CD14-positive monocyte (primary cell): ENCODE measurements at regions not wholly inside any gene's neighbourhood (a gene's known extent, or its start where the extent isn't known, plus 50 kb on each side); places are given as distances from the start of the nearest gene placed in this dataset.

Experiments
- DNase-seq, 3 donors: peaks; one replicate each; pipeline ENCODE4 v3.0.0-alpha.2; 2011 to 2022
- H2AFZ ChIP-seq: 2 replicates; pipeline ENCODE4 v1.6.0; 2012; ENCODE audit warnings: mild to moderate bottlenecking, low read depth, low read length, inconsistent platforms; ENCODE audit not compliant: insufficient read depth, poor library complexity, severe bottlenecking
- H3K27ac ChIP-seq, 2 donors: 1 replicate in 1 of 2; 2 replicates in 1 of 2; pipeline ENCODE4 v1.5.1; 2012 to 2013; ENCODE audit warnings: low read length in 2 of 2, control low read depth in 1 of 2, inconsistent platforms in 1 of 2, low read depth in 1 of 2, mild to moderate bottlenecking in 1 of 2
- H3K27me3 ChIP-seq, 2 donors: one replicate each; pipeline versions ENCODE4 v1.6.0 to v1.6.1; 2011 to 2013; ENCODE audit warnings: low read length in 2 of 2; ENCODE audit not compliant: control insufficient read depth in 2 of 2, insufficient read depth in 2 of 2
- H3K36me3 ChIP-seq, 2 donors: replicated peaks in 1 of 2; 1 replicate in 1 of 2; 2 replicates in 1 of 2; pipeline versions ENCODE4 v1.5.1 to v1.6.1; 2012 to 2013; ENCODE audit warnings: low read length in 2 of 2, control low read depth in 1 of 2, inconsistent platforms in 1 of 2, mild to moderate bottlenecking in 1 of 2; ENCODE audit not compliant: insufficient read depth in 2 of 2, control insufficient read depth in 1 of 2
- H3K4me1 ChIP-seq, 2 donors: 1 replicate in 1 of 2; 2 replicates in 1 of 2; pipeline versions ENCODE4 v1.5.1 to v1.6.1; 2012 to 2013; ENCODE audit warnings: low read length in 2 of 2, control low read depth in 1 of 2, inconsistent platforms in 1 of 2, mild to moderate bottlenecking in 1 of 2, moderate library complexity in 1 of 2; ENCODE audit not compliant: insufficient read depth in 2 of 2, control insufficient read depth in 1 of 2
- H3K4me2 ChIP-seq: replicated peaks from 2 replicates; pipeline ENCODE3; 2012; ENCODE audit warnings: low read length, moderate library complexity, mild to moderate bottlenecking; ENCODE audit not compliant: poor library complexity, severe bottlenecking; ENCODE audit errors: extremely low read depth
- H3K4me3 ChIP-seq, 3 experiments: fragments of 200-600 bp in 1 of 3; sonication (generic) in 1 of 3; replicated peaks in 1 of 3; 1 replicate in 2 of 3; 2 replicates in 1 of 3; pipeline ENCODE4 v1.5.1; 2011 to 2013; ENCODE audit warnings: low read length in 3 of 3, mild to moderate bottlenecking in 3 of 3, control low read depth in 2 of 3, low read depth in 2 of 3, inconsistent platforms in 1 of 3, moderate library complexity in 1 of 3
- H3K79me2 ChIP-seq: 2 replicates; pipeline ENCODE4 v1.6.0; 2012; ENCODE audit warnings: mild to moderate bottlenecking, control low read depth, inconsistent platforms, low read length, moderate library complexity; ENCODE audit not compliant: insufficient read depth
- H3K9ac ChIP-seq: 2 replicates; pipeline ENCODE4 v1.6.0; 2017; ENCODE audit warnings: low read length, mild to moderate bottlenecking; ENCODE audit not compliant: insufficient read depth, poor library complexity, severe bottlenecking
- H3K9me3 ChIP-seq, 2 donors: replicated peaks in 1 of 2; 1 replicate in 1 of 2; 2 replicates in 1 of 2; pipeline versions ENCODE4 v1.5.1 to v1.6.1; 2012 to 2013; ENCODE audit warnings: low read length in 2 of 2, control low read depth in 1 of 2; ENCODE audit not compliant: control insufficient read depth in 1 of 2, insufficient read depth in 1 of 2
- H4K20me1 ChIP-seq: 2 replicates; pipeline ENCODE4 v1.6.0; 2012; ENCODE audit warnings: mild to moderate bottlenecking, low read length, control low read depth, moderate library complexity; ENCODE audit not compliant: insufficient read depth
- H3K27ac Mint-ChIP-seq, 7 donors: one replicate each; pipeline ENCODE4 v1.8.0; 2020; ENCODE audit warnings: mild to moderate bottlenecking in 7 of 7, mixed read lengths in 7 of 7, moderate library complexity in 6 of 7, inconsistent platforms in 2 of 7
- H3K27me3 Mint-ChIP-seq, 3 donors: one replicate each; pipeline ENCODE4 v1.8.0; 2021 to 2022; ENCODE audit warnings: low read depth in 3 of 3, mild to moderate bottlenecking in 3 of 3, mixed read lengths in 3 of 3, moderate library complexity in 3 of 3, inconsistent platforms in 1 of 3
- H3K36me3 Mint-ChIP-seq, 2 donors: one replicate each; pipeline ENCODE4 v1.8.0; 2020; ENCODE audit warnings: mixed read lengths in 2 of 2, inconsistent platforms in 1 of 2, mild to moderate bottlenecking in 1 of 2
- H3K4me1 Mint-ChIP-seq: one replicate; pipeline ENCODE4 v1.8.0; 2020; ENCODE audit warnings: mild to moderate bottlenecking, mixed read lengths
- H3K4me3 Mint-ChIP-seq, 2 donors: one replicate each; pipeline ENCODE4 v1.8.0; 2020; ENCODE audit warnings: mild to moderate bottlenecking in 2 of 2, mixed read lengths in 2 of 2, moderate library complexity in 1 of 2
- H3K9me3 Mint-ChIP-seq, 7 donors: one replicate each; pipeline ENCODE4 v1.8.0; 2020 to 2022; ENCODE audit warnings: mixed read lengths in 7 of 7, mild to moderate bottlenecking in 6 of 7, moderate library complexity in 6 of 7, inconsistent platforms in 2 of 7
- WGBS: methylation state at CpG from one replicate; pipeline ENCODE4 v1.1.5; 2013; ENCODE audit warnings: missing lambda C conversion rate; ENCODE audit not compliant: insufficient coverage; 5-methylcytosine and 5-hydroxymethylcytosine counted together
- intact Hi-C, 2 donors: fragments of 100-400 bp; cut with micrococcal nuclease; formaldehyde crosslinking; loops; one replicate each; pipeline versions ENCODE4 v1.15.0 to v1.15.1; 2023
- TF ChIP-seq, protein P1 (sequence below): fragments of 200-600 bp; IDR thresholded peaks from one replicate; pipeline ENCODE4 v1.8.0; 2022; ENCODE audit warnings: antibody characterized with exemption, mild to moderate bottlenecking

DNA sequence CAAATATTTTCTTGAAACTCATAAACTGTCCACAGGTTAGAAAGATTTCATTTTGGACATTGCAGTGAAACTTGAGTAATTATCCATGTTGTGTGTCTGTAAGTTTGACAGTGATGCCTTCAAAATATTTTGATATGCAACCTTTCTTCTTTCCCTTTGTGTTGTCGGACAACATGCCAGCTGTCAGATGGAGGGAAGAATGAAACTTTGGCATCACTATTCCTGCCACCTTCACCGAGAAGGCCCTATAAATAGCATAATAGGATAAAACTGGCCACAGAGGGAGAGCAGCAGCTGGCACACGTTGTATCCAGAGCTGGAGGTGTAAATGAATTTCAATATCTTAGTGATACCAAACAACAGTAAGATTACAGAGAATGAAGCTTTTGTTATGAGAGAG is 436.7 kb upstream of the CFAP20DC start:
- H3K27ac Mint-ChIP-seq = no peak overlapping the region

DNA sequence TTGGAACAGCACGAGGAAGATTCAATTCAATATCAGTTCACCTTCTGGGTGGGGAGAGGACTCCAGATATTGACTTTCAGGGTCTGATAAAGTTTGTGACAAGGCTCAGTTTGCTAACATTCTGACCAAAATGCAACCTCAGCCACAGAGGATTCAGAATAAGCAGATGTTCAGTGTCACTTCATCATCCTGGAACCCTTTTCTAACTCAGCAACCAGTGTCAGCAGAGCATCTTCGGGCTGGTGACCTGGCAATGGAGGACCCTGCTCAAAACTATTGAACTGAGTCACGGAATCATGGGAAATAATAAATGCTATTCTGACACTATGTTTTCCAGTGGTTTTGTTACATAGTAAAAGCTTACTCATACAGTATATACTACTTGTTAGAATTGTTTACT is 433.4 kb upstream of the CFAP20DC start:
- H3K36me3 Mint-ChIP-seq = no peaks in the 10 kb centered on the region
- no peak for DNase-seq
- WGBS = no CpG with 5 or more reads among the region's 3 CpGs

More for the DNA sequence above, 436.7 kb upstream of the CFAP20DC start:
- Histone ChIP-seq H3K27me3 (no peaks in the 10 kb centered on the region), H4K20me1 (no peaks in the 10 kb centered on the region), H3K36me3 (no peaks in the 10 kb centered on the region), H3K27ac (no peak overlapping the region), H3K9ac (no peak overlapping the region), H2AFZ (no peak overlapping the region), H3K9me3 (no peaks in the 10 kb centered on the region), H3K79me2 (no peaks in the 10 kb centered on the region), H3K4me3 (no peak overlapping the region), H3K4me1 (peaks cover 7 to 9% of the 10 kb centered on the region in 2 donors), H3K4me2 (no peak overlapping the region)
- Mint-ChIP-seq H3K9me3 (peaks cover 0 to 6% (median 1%) of the 10 kb centered on the region in 7 donors), H3K36me3 (no peaks in the 10 kb centered on the region), H3K4me3 (no peak overlapping the region), H3K4me1 (peaks cover 15% of the 10 kb centered on the region), H3K27me3 (peaks cover 0 to 4% (median 0%) of the 10 kb centered on the region in 3 donors)
- TF ChIP-seq, protein P1, sequence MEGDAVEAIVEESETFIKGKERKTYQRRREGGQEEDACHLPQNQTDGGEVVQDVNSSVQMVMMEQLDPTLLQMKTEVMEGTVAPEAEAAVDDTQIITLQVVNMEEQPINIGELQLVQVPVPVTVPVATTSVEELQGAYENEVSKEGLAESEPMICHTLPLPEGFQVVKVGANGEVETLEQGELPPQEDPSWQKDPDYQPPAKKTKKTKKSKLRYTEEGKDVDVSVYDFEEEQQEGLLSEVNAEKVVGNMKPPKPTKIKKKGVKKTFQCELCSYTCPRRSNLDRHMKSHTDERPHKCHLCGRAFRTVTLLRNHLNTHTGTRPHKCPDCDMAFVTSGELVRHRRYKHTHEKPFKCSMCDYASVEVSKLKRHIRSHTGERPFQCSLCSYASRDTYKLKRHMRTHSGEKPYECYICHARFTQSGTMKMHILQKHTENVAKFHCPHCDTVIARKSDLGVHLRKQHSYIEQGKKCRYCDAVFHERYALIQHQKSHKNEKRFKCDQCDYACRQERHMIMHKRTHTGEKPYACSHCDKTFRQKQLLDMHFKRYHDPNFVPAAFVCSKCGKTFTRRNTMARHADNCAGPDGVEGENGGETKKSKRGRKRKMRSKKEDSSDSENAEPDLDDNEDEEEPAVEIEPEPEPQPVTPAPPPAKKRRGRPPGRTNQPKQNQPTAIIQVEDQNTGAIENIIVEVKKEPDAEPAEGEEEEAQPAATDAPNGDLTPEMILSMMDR = no peak
- intact Hi-C loops = no loop called here
- no peak for DNase-seq
- no CpG with 5 or more reads among the region's 3 CpGs for WGBS

More for the DNA sequence above, 433.4 kb upstream of the CFAP20DC start:
- Histone ChIP-seq H3K27me3 (no peaks in the 10 kb centered on the region), H3K27ac (no peak overlapping the region), H3K36me3 (no peaks in the 10 kb centered on the region), H3K79me2 (no peaks in the 10 kb centered on the region), H3K4me3 (no peak overlapping the region), H3K4me2 (no peak overlapping the region), H4K20me1 (no peaks in the 10 kb centered on the region), H2AFZ (no peak overlapping the region), H3K9ac (no peak overlapping the region), H3K4me1 (peaks cover 21 to 30% of the 10 kb centered on the region in 2 donors), H3K9me3 (no peaks in the 10 kb centered on the region)
- intact Hi-C loops = no loop called here
- TF ChIP-seq, protein P1 = no peak
- H3K9me3 Mint-ChIP-seq = peaks cover 0 to 4% (median 0%) of the 10 kb centered on the region in 7 donors
- no peak overlapping the region for H3K4me3 Mint-ChIP-seq
- no peak overlapping the region for H3K27ac Mint-ChIP-seq
- peaks cover 0 to 4% (median 0%) of the 10 kb centered on the region in 3 donors for H3K27me3 Mint-ChIP-seq
- peaks cover 28% of the 10 kb centered on the region for H3K4me1 Mint-ChIP-seq
